HEK293T (cell line): ENCODE measurements at regions not wholly inside any gene's neighbourhood (a gene's known extent, or its start where the extent isn't known, plus 50 kb on each side); places are given as distances from the start of the nearest gene placed in this dataset.

ENCODE experiments used
- CTCF ChIA-PET: fragments of 350-600 bp; formaldehyde crosslinking; extraction: SDS; loops from one replicate; lab custom pipeline; 2021; ENCODE audit warnings: antibody characterized with exemption, inconsistent platforms; lab: Yijun Ruan, JAX
- POLR2A ChIA-PET: fragments of 350-600 bp; formaldehyde crosslinking; extraction: SDS; loops from one replicate; lab custom pipeline; 2020; ENCODE audit warnings: antibody characterized with exemption, inconsistent platforms; lab: Yijun Ruan, JAX
- DNase-seq: peaks from one replicate; pipeline ENCODE4 v3.0.0; 2012; ENCODE audit warnings: mixed read lengths; ENCODE audit errors: extremely low spot score
- ARNT ChIP-seq: fragments of 450-650 bp; IDR thresholded peaks from 2 replicates; pipeline ENCODE4 v1.6.1; 2017; ENCODE audit warnings: mild to moderate bottlenecking
- BHLHE40 ChIP-seq: fragments of 450-650 bp; IDR thresholded peaks from 2 replicates; pipeline ENCODE4 v1.6.1; 2016; ENCODE audit warnings: mild to moderate bottlenecking, moderate library complexity, borderline replicate concordance
- CTBP1 ChIP-seq: fragments of 450-650 bp; IDR thresholded peaks from 2 replicates; pipeline ENCODE4 v1.6.1; 2016; ENCODE audit warnings: borderline replicate concordance
- ELF4 ChIP-seq: fragments of 450-650 bp; IDR thresholded peaks from 2 replicates; pipeline ENCODE4 v1.6.1; 2017; ENCODE audit warnings: antibody characterized with exemption
- FOXA1 ChIP-seq: fragments of 450-650 bp; IDR thresholded peaks from 2 replicates; pipeline ENCODE4 v1.6.1; 2016; ENCODE audit warnings: mild to moderate bottlenecking
- FOXK2 ChIP-seq: fragments of 450-650 bp; IDR thresholded peaks from 2 replicates; pipeline ENCODE4 v1.6.1; 2016; ENCODE audit warnings: mild to moderate bottlenecking
- FOXM1 ChIP-seq: fragments of 450-650 bp; IDR thresholded peaks from 2 replicates; pipeline ENCODE4 v1.6.1; 2017; ENCODE audit warnings: mild to moderate bottlenecking, borderline replicate concordance
- HDGF ChIP-seq: fragments of 450-650 bp; IDR thresholded peaks from 2 replicates; pipeline ENCODE4 v1.6.1; 2017; ENCODE audit warnings: antibody characterized with exemption, borderline replicate concordance
- L3MBTL2 ChIP-seq: fragments of 450-650 bp; conservative IDR thresholded peaks from 2 replicates; pipeline ENCODE4 v1.6.1; 2016; ENCODE audit warnings: mild to moderate bottlenecking
- LEF1 ChIP-seq: fragments of 450-650 bp; IDR thresholded peaks from 2 replicates; pipeline ENCODE4 v1.6.1; 2017; ENCODE audit warnings: mild to moderate bottlenecking, borderline replicate concordance
- NFRKB ChIP-seq: fragments of 450-650 bp; IDR thresholded peaks from 2 replicates; pipeline ENCODE4 v1.6.1; 2016; ENCODE audit warnings: mild to moderate bottlenecking, moderate library complexity
- SP1 ChIP-seq: fragments of 450-650 bp; IDR thresholded peaks from 2 replicates; pipeline ENCODE4 v1.6.1; 2017
- SUZ12 ChIP-seq: fragments of 450-650 bp; IDR thresholded peaks from 2 replicates; pipeline ENCODE4 v1.6.1; 2016; ENCODE audit warnings: mild to moderate bottlenecking
- TARDBP ChIP-seq: fragments of 450-650 bp; IDR thresholded peaks from 2 replicates; pipeline ENCODE4 v1.6.1; 2016
- ZNF384 ChIP-seq: fragments of 450-650 bp; IDR thresholded peaks from 2 replicates; pipeline ENCODE4 v1.6.1; 2016
- TF ChIP-seq, protein P1 (sequence below): fragments of 450-650 bp; IDR thresholded peaks from 2 replicates; pipeline ENCODE4 v1.6.1; 2016

DNA sequence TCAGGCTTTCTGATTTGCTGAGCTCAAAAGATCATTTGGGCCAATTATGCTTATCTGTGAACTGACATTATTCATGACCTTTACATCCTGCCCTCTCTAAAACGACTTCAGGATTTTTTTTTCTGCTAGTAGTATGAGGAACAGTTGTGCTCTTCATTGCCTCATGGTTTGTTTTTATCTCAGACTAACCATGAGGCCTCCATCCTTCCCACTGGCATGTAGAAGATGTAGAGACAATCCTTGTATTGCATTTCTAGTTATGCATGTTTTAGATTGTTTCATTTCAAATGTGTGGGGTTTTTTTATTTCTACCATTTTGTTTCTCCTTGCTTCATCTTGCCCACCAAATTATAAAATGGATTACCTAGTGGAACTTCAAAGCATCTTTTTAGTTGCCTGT is 82.8 kb upstream of the C1orf87 start:
- TF ChIP-seq BHLHE40 (no peak), ELF4 (no peak), ZNF384 (no peak), L3MBTL2 (no peak)
- DNase-seq: no peak
- CTCF ChIA-PET: interaction anchor here (0.7 kb wide), 1 partner anchor 16 kb away, joined by 3 read pairs; no protein-coding TSS in a partner anchor
- POLR2A ChIA-PET: no interaction called here

DNA sequence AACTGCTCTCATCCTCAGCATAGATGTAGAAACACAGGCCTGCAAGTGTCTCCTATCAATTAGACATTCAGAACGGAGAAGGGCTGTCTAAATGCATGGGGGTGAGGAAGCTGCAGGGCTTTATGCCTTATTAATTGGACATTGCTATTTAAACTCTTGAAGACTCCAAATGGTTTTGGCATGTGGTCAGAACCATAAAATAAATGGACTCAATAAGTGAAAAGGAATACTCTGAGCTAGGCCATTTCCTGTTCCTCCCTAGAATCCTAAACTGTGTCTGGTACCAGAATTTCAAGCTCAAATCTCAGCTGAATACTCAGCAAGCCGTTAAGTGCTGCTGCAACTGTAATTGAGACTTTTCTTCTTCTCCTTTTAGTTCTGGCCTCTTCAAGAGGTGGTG is 80.4 kb upstream of the C1orf87 start:
- CTCF ChIA-PET: no interaction called here
- DNase-seq: no peak
- no peak for TF ChIP-seq TARDBP
- POLR2A ChIA-PET: no interaction called here

DNA sequence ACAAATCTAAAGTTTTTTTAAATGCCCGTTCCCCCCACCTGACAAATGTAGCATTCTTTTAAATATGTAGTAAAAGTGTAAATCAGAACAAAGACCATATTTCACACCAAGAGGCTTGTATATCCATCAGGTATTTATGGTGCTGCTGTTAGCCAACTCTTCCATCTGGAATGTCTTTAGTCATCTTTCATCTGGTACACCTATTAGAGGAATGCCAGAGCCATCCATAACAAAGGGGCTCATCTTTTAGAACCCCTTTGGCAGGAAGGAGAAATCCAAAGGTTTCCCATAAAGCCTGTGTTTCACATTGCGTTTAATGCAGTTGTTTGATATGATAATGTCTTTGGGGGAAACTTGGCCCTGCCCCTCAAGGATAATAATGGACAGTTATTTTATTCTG is 79.3 kb upstream of the C1orf87 start:
- no peak for TF ChIP-seq FOXA1
- TF ChIP-seq NFRKB: no peak
- no peak for TF ChIP-seq FOXM1
- no peak for TF ChIP-seq ARNT
- no peak for TF ChIP-seq TARDBP
- ChIA-PET POLR2A (no interaction called here), CTCF (no interaction called here)
- no peak for DNase-seq

DNA sequence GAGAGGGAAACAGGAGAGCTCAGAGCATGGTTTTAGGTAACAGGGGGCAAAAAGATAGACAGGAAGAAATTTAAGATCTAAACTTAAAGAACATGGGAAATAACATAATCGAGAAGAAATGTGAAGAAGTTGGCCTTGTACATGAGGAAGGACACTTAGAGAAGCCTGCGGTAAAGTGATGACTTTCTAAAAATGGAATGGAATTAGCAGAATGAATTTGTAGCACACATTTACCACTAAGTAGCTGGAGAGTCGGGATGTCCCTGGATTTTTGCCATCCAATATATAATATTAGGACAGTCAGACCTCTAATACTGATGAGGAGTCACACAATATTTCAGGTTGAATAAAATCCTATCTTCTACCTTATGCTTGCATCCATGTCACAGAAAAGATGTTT is 77.7 kb upstream of the C1orf87 start:
- ChIA-PET POLR2A (no interaction called here), CTCF (no interaction called here)
- no peak for DNase-seq
- TF ChIP-seq BHLHE40 (no peak), FOXK2 (no peak), SP1 (no peak), NFRKB (no peak)
- TF ChIP-seq, protein P1, sequence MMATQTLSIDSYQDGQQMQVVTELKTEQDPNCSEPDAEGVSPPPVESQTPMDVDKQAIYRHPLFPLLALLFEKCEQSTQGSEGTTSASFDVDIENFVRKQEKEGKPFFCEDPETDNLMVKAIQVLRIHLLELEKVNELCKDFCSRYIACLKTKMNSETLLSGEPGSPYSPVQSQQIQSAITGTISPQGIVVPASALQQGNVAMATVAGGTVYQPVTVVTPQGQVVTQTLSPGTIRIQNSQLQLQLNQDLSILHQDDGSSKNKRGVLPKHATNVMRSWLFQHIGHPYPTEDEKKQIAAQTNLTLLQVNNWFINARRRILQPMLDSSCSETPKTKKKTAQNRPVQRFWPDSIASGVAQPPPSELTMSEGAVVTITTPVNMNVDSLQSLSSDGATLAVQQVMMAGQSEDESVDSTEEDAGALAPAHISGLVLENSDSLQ: no peak

DNA sequence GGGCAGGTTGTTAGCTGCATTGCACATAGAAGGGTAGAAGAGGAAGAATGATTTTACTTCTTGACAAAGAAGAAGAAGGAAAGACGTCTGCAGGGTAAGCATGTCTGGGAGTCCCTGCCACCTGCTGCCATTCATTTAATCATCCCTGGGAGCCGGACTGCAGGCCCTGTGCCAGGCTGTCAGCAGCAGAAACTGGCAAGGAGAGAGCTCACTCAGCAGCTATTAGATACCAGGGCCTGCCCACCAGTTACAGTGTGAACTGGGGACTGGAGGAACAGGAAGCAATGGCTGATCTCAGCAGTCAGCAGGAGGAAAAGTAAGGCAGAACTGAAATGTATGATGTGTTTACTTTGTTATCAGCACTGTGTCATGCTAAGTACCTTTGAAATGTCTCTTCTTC is 75.7 kb upstream of the C1orf87 start:
- DNase-seq: no peak
- ChIA-PET CTCF (no interaction called here), POLR2A (no interaction called here)
- no peak for TF ChIP-seq HDGF
- TF ChIP-seq L3MBTL2: no peak
- no peak for TF ChIP-seq FOXM1
- TF ChIP-seq NFRKB: no peak
- no peak for TF ChIP-seq FOXA1
- TF ChIP-seq BHLHE40: no peak
- no peak for TF ChIP-seq LEF1
- no peak for TF ChIP-seq SUZ12
- no peak for TF ChIP-seq CTBP1
- TF ChIP-seq ELF4: no peak
- TF ChIP-seq FOXK2: no peak
- no peak for TF ChIP-seq ARNT
- no peak for TF ChIP-seq ZNF384
- TF ChIP-seq TARDBP: no peak
- TF ChIP-seq, protein P1: no peak
- TF ChIP-seq SP1: no peak

DNA sequence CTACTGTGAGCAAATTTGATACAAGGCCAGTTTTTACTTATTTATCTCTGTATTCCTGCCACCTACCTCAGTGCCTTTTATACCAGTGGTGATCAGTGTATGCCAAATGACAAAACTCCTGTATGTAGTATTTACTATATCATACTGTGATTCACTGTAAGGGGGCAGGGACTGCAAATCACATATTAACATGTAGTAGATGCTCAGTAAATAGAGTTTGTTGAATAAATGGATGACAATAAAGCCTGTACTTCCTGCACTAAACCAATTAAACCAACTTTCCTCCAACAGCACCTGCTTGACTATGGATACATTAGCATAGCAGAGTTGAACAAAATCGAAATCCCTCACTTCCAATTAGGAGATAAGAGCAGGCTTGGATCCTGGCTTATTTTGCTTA is 73.3 kb upstream of the C1orf87 start:
- POLR2A ChIA-PET: no interaction called here
- CTCF ChIA-PET: no interaction called here
- TF ChIP-seq TARDBP (no peak), SUZ12 (no peak), FOXM1 (no peak), HDGF (no peak), SP1 (no peak), BHLHE40 (no peak)
- DNase-seq: no peak

DNA sequence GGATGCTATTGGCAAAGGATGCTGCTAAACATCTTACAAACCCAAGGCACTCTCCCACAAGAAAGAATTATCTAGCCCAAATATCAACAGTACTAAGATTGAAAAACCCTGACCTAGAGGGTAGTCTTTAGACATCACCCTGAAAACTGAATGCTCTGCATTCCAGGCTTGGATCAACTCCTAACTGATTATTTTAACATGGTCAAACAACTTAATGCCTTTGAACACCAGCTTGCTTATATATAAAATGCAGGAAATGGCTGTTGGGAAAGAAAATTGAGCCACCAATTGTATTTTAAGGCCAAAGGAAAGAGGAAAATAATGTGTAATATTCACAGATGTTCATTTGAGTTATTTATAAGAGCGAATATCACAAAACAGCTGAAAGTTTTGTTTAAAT is 72.2 kb upstream of the C1orf87 start:
- ChIA-PET POLR2A (no interaction called here), CTCF (no interaction called here)
- no peak for DNase-seq
- TF ChIP-seq LEF1 (no peak), ARNT (no peak), SP1 (no peak), HDGF (no peak)

DNA sequence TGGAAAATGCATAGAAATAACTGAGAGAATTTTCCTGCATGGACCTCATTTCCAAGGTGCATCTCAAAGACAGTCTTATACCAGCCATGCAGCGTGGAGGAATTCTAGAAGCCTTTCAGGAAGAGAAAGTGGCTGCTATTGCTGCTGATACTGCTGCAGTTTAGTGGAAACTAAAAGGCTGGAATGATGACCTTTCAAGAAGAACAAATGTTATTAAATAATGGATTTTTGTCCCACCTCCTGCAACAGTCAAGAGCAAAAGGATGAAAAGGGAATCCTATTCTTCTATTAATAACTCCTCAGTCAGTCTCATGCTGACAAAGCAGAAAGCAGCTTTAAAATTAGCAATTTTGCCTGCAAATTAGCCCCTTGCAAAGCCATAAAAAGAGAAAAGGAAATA is 68.2 kb upstream of the C1orf87 start:
- TF ChIP-seq ZNF384 (no peak), L3MBTL2 (no peak), HDGF (no peak), FOXM1 (no peak), ARNT (no peak), CTBP1 (no peak), ELF4 (no peak), SP1 (no peak), BHLHE40 (no peak), LEF1 (no peak), TARDBP (no peak), FOXA1 (no peak), FOXK2 (no peak), NFRKB (no peak), SUZ12 (no peak)
- TF ChIP-seq, protein P1: no peak
- ChIA-PET POLR2A (no interaction called here), CTCF (no interaction called here)
- no peak for DNase-seq
